Liver (tissue), 3 donors: ENCODE measurements at regions not wholly inside any gene's neighbourhood (a gene's known extent, or its start where the extent isn't known, plus 50 kb on each side); places are given as distances from the start of the nearest gene placed in this dataset.

Source experiments
- CTCF ChIP-seq: fragments of 150-350 bp; IDR thresholded peaks from 2 replicates; pipeline ENCODE4 v1.5.1; 2017; ENCODE audit warnings: improper control_type of control experiment, low read depth, low read length; ENCODE audit not compliant: missing input control
- JUND ChIP-seq, 2 donors: IDR thresholded peaks; 2 replicates each; pipeline ENCODE4 v1.6.1; 2016; ENCODE audit warnings: antibody characterized with exemption in 2 of 2
- MAX ChIP-seq: IDR thresholded peaks from 2 replicates; pipeline ENCODE4 v1.6.1; 2016; ENCODE audit warnings: antibody characterized with exemption
- SP1 ChIP-seq: IDR thresholded peaks from 2 replicates; pipeline ENCODE4 v1.6.1; 2018; ENCODE audit warnings: antibody characterized with exemption, mild to moderate bottlenecking
- TAF1 ChIP-seq: conservative IDR thresholded peaks from 2 replicates; pipeline ENCODE4 v1.6.1; 2016; ENCODE audit warnings: antibody characterized with exemption, mild to moderate bottlenecking
- ZBTB33 ChIP-seq: IDR thresholded peaks from 2 replicates; pipeline ENCODE4 v1.6.1; 2016; ENCODE audit warnings: antibody characterized with exemption
- donor health status: healthy.
- donor health status: healthy.

GRCh38 chr2:51807229-51807628 is 775.3 kb upstream of the NRXN1 start:
- no peak for TF ChIP-seq CTCF
- TF ChIP-seq JUND (IDR thresholded peaks at IDR 0.05): no peak
- TF ChIP-seq SP1: no peak
- TF ChIP-seq TAF1: no peak
- no peak for TF ChIP-seq ZBTB33
- TF ChIP-seq MAX: no peak
